DLD1 (cell line): ENCODE measurements at regions not wholly inside any gene's neighbourhood (a gene's known extent, or its start where the extent isn't known, plus 50 kb on each side); places are given as distances from the start of the nearest gene placed in this dataset.

Source experiments
- in situ Hi-C: cut with HindIII; loops from 2 replicates; pipeline ENCODE4 v1.10.0; 2017; ENCODE audit warnings: low sequenced_read_pairs

DNA sequence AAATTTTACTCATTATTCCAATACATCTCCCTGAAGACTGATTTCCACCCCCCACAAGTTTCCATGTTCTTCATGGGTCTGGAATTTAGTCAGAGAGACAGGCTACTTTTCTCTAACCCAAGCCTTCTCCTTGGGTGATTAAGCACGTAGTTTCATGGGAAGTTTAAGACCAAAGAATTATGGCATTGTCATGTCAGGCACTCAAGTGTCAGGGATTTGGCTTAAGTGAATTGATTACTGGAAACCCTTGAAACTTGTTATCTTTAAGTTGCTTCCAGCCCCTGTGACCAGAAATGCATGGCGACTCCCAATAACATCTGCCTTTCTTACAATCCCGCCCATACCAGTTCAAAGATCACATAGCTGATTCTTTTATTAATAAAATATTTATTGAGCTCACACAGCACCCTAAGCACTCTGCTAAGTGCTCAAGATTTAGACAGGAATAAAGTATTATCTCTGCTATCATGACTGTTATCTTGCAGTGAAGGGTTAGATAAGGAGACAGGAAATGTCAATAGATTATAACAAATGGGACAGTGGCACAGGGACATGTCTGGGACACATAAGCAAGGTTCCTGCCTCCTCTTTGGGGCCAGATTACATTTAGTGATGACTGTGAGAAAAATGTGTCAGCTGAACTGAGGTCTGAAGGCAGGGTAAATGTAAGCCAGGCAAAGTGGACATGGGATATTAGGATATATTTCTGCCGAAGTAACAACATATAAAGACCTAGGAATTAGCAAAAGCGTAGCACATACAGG is 241.2 kb upstream of the TNC start:
- in situ Hi-C loops: no loop called here

GRCh38 chr9:115360122-115360521 is 242.2 kb upstream of the TNC start:
- in situ Hi-C loops: no loop called here

DNA sequence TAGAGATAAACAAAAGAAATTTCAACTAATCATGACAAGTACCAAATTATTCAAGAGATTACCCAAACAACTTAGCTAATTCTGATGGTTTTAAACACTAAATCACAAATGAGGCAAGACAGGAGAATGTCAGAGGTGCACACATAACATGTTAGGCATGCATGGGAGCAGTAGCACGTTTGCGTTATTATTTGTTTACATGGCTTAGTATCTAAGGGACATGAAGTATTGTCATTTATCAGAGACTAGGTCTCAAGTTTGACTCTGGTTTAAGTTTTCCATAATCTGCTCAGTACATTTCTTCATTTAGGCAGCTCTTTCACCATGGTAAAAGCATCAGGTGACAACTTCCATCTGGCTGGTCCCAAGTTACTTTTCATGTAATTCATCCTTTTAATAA is 244.1 kb upstream of the TNC start:
- in situ Hi-C loops: no loop called here

GRCh38 chr9:115362640-115363039 is 244.7 kb upstream of the TNC start:
- in situ Hi-C loops: no loop called here

DNA sequence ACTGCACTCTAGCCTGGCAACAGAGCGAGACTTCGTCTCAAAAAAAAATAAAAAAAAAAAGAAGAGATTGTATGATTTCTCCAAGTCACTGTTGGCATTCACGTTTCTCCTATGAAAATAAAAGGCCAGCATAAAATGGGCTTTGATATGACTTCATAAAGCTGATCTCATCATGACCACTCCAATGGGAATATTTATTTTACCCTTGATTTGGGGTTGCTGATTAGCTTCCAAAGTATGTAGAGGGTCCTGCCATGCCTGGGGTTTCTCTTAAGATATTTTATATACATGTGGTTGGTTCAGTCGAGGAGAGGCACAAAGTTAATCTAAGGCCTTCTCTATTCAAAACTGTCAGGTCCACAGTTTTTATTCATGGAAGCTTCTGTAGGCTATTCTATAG is 247.0 kb upstream of the TNC start:
- in situ Hi-C loops: no loop called here

DNA sequence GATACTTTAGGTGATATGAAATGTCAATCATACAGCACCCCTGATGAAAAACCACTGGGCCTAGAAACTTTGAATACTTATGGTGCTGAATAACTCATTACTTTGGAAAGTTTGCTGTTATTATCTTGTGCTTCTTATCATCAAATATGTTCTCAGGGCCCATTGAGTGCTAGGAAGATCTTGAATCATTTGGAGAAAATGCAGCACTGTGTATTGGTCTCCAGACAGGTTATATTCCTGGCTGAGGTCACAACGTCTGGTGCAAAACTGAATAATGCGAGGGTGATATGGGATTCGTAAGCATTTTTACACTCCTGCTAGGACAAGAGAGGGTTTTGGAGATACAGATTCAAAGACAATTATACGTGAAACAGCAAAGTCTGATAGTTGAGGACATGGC is 249.4 kb upstream of the TNC start:
- in situ Hi-C loops: no loop called here

GRCh38 chr9:115367780-115368525 is 250.0 kb upstream of the TNC start:
- in situ Hi-C loops: no loop called here

DNA sequence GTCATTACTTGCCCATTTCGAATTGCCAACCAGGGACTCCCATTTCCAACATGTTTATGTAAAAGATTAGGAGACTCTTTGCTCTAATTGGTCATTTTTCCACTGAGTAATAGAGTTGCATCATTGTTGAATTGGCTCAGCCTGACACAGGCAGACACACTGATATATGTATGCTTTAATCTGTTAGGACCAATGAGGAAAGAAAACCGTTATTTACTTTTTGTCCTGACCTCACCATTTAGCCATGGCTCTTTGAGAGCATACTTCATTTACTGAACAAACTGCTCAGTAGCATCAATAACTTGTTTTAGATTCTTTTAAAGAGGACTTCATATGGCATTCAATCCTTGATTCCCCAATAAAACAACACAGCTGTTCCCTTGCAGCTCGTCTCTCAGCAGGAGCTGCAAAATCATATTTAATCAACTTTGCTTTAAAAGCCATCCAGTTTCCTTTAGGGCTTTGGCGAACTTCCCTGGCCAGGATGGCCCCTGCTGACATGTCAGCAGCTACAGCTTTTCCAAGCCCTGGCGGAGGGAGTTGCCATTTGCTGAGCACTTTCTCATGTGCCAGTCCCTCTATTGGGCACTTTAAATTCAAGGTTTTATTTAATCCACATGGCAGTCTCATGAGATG is 251.5 kb upstream of the TNC start:
- in situ Hi-C loops: no loop called here

GRCh38 chr9:115373000-115373709 is 255.2 kb upstream of the TNC start:
- in situ Hi-C loops: no loop called here

DNA sequence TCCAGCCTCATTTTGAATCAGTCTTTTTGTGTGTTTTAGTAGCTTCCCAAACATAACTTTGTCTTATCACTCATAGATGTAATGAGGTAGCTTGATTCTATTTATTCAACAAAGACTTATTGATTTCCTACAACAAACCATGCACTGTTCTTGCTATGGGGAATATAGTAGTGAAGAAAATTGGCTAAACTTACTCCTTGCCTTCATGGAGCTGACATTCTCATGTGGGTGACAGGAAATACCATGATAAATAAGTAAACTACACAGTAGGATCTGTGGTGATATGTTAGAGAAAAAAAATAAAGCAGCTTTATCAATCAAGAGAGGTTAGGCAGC is 255.7 kb upstream of the TNC start:
- in situ Hi-C loops: no loop called here

GRCh38 chr9:115374724-115375268 is 256.8 kb upstream of the TNC start:
- in situ Hi-C loops: no loop called here

GRCh38 chr9:115378241-115378640 is 260.3 kb upstream of the TNC start:
- in situ Hi-C loops: no loop called here

GRCh38 chr9:115378758-115379157 is 260.8 kb upstream of the TNC start:
- in situ Hi-C loops: no loop called here

- in situ Hi-C loops: no loop called here
Observed at GRCh38 chr9:115379719-115380118, 261.8 kb upstream of the TNC start.

- in situ Hi-C loops: no loop called here
Observed at GRCh38 chr9:115382865-115383264, 264.9 kb upstream of the TNC start.

DNA sequence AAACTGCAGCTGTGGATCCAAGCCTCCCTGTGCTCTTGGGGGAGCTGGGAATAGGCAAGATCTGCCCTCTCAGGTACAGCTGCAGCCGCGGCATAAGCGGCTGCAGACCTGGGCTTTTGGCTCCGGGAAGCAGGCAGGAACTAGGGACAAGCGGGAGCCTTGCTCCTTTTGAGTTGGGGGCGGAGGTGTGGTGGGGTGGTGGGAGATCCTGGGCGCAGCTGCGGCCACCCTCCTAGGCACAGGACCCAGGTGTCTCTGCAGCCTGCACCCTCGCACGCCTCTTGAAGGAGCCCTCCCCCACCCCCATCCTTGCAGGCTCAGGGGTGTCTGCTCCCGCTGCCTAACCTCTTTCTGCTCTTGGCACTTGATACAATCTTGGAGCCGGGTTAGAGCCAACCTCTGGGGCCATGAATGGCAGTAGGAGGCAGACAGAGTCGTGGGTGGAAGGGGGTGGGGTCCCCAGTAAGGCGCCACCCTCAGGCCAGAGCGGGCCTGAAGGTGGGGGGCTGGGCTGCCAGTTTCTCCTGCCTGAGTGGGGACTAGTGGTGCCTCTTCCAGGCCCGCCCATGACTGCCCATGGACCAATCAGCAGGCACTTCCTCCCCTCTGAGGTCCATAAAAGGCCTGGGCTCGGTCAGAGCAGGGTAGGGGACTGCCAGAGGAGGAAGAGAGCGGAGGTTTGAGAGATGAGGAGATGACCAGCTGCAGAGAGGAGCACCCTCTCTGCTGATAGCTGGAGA is 267.6 kb upstream of the TNC start:
- in situ Hi-C loops: no loop called here

- in situ Hi-C loops: no loop called here
Observed at GRCh38 chr9:115386963-115387770, 269.2 kb upstream of the TNC start.

GRCh38 chr9:115391168-115391825 is 273.3 kb upstream of the TNC start:
- in situ Hi-C loops: loop anchor here (10.0 kb wide), 1 partner anchor 94 kb away; no protein-coding TSS in a partner anchor
